WERI-Rb-1 (cell line): ENCODE measurements at regions not wholly inside any gene's neighbourhood (a gene's known extent, or its start where the extent isn't known, plus 50 kb on each side); places are given as distances from the start of the nearest gene placed in this dataset.

Experiments
- DNase-seq: peaks from one replicate; pipeline ENCODE4 v3.0.0-alpha.2; 2020
- H3K27ac ChIP-seq: fragments of 250-450 bp; sonication (Bioruptor Pico); 2 replicates; pipeline ENCODE4 v1.5.1; 2020; ENCODE audit warnings: mild to moderate bottlenecking, moderate library complexity
- H3K27me3 ChIP-seq: fragments of 250-450 bp; sonication (Bioruptor Pico); 2 replicates; pipeline ENCODE4 v1.5.1; 2021; ENCODE audit warnings: mild to moderate bottlenecking, low read depth, moderate library complexity; ENCODE audit not compliant: insufficient read depth, severe bottlenecking
- H3K36me3 ChIP-seq: fragments of 250-450 bp; sonication (Bioruptor Pico); 2 replicates; pipeline ENCODE4 v1.5.1; 2020; ENCODE audit warnings: mild to moderate bottlenecking, moderate library complexity
- H3K4me3 ChIP-seq: 2 replicates; pipeline ENCODE4 v1.5.1; 2011; ENCODE audit warnings: low read depth, mild to moderate bottlenecking, control low read depth, low read length
- H3K9me3 ChIP-seq: fragments of 250-450 bp; sonication (Bioruptor Pico); 2 replicates; pipeline ENCODE4 v1.5.1; 2021; ENCODE audit warnings: mild to moderate bottlenecking, moderate library complexity; ENCODE audit not compliant: severe bottlenecking
- CTCF ChIP-seq: IDR thresholded peaks from 2 replicates; pipeline ENCODE4 v1.5.1; 2011; ENCODE audit warnings: low read depth, mild to moderate bottlenecking, control low read depth, inconsistent platforms, low read length

DNA sequence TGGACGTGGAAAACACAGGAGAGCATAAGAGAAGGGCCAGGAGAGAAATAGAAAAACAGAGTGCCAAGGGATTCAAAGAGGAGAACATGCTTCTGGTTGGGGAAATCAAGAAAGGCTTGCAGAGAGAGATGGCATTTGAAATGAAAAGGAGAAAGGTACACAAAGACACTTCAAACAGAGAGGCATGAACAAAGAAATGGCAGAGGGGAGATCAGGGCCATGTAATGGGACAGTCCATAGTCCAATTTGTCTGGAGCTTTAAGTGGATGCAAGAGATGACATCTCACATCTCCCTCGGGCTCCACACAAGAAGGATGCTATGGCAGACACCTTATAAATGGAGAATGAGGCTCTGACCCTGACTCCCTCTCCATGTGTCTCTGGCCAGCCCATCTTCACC lies 331.1 kb downstream of the MLLT3 start:
- no peak for TF ChIP-seq CTCF
- H3K36me3 ChIP-seq: no peaks in the 10 kb centered on the region
- H3K27me3 ChIP-seq: no peaks in the 10 kb centered on the region
- no peak overlapping the region for H3K27ac ChIP-seq
- no peak for DNase-seq
- H3K4me3 ChIP-seq: no peak overlapping the region
- H3K9me3 ChIP-seq: peaks cover 2% of the 10 kb centered on the region

DNA sequence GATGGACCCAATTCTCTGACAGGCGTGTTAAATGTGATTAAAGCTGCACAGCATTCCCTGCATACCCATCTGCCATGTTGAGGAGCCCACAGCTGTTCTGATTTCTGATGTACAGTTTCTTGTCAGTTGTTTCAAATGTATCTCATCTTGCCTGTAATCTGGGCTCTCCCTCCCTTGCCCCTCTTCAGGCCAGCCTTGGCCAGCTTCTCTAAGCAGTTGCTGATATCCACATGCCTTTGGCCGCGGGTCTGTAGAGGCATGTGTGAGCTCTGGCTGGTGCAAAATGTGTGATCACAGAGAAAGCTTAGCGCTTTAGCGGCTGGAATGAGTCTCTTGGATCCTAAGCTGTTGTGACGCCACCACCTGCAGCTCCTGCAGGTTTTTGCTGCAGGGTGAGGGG lies 332.0 kb downstream of the MLLT3 start:
- Histone ChIP-seq H3K27me3 (no peaks in the 10 kb centered on the region), H3K27ac (no peak overlapping the region), H3K36me3 (no peaks in the 10 kb centered on the region), H3K4me3 (no peak overlapping the region), H3K9me3 (peaks cover 2% of the 10 kb centered on the region)
- DNase-seq: peak; percentile 63
- no peak for TF ChIP-seq CTCF

GRCh38 chr9:20289423-20290010 lies 332.8 kb downstream of the MLLT3 start:
- H3K27ac ChIP-seq: no peak overlapping the region
- TF ChIP-seq CTCF: no peak
- H3K4me3 ChIP-seq: no peak overlapping the region
- no peak for DNase-seq
- H3K9me3 ChIP-seq: peaks cover 5% of the 10 kb centered on the region
- H3K36me3 ChIP-seq: no peaks in the 10 kb centered on the region
- H3K27me3 ChIP-seq: no peaks in the 10 kb centered on the region

DNA sequence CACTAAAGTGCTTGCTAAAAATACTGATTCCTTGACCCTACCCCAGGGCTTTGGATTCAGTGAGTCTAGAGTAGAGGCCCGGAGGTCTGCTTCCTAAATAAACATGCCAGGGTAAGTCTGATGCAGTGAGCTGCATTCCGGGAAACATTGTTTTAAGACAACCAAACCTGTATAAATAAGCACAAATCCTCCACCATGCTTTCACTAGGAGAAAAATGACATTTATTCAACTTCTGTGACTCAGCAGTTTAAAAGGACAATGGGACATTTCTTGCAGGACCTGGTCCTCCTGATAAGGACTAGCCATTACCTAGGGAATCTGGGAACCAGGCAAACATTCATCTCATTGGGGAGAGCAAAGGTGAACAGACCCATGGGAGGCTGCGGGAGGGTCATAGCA lies 335.3 kb downstream of the MLLT3 start:
- no peak for TF ChIP-seq CTCF
- no peak overlapping the region for H3K4me3 ChIP-seq
- no peaks in the 10 kb centered on the region for H3K27me3 ChIP-seq
- no peak overlapping the region for H3K27ac ChIP-seq
- no peaks in the 10 kb centered on the region for H3K36me3 ChIP-seq
- peaks cover 5% of the 10 kb centered on the region for H3K9me3 ChIP-seq
- no peak for DNase-seq

- no peak for DNase-seq
- no peak for TF ChIP-seq CTCF
- Histone ChIP-seq H3K4me3 (no peak overlapping the region), H3K9me3 (peaks cover 5% of the 10 kb centered on the region), H3K36me3 (no peaks in the 10 kb centered on the region), H3K27ac (no peak overlapping the region), H3K27me3 (no peaks in the 10 kb centered on the region)
These were observed 336.1 kb downstream of the MLLT3 start for GRCh38 chr9:20286154-20286700.
